Esophagus muscularis mucosa (tissue), 4 donors: ENCODE measurements at regions not wholly inside any gene's neighbourhood (a gene's known extent, or its start where the extent isn't known, plus 50 kb on each side); places are given as distances from the start of the nearest gene placed in this dataset.
"Not testable (repeated sequence)": the region's sequence is repeated elsewhere in the genome, so short reads cannot be mapped to it uniquely, and the experiment has no call there.

Experiments used
- DNase-seq: peaks from one replicate; pipeline ENCODE4 v3.0.0-alpha.2; 2017; ENCODE audit errors: extremely low spot score
- H3K27ac ChIP-seq, 4 donors: fragments of 200-600 bp; sonication (generic); replicated peaks in 1 of 4; 1 replicate in 3 of 4; 2 replicates in 1 of 4; pipeline ENCODE4 v1.5.1; 2016 to 2019; ENCODE audit warnings: mild to moderate bottlenecking in 1 of 4
- H3K27me3 ChIP-seq, 4 donors: fragments of 200-600 bp; sonication (generic); one replicate each; pipeline versions ENCODE4 v1.5.1 to v1.6.0; 2016 to 2019
- H3K36me3 ChIP-seq, 4 donors: fragments of 200-600 bp; sonication (generic); one replicate each; pipeline ENCODE4 v1.5.1; 2016 to 2019
- H3K4me1 ChIP-seq, 4 donors: fragments of 200-600 bp; sonication (generic); one replicate each; pipeline ENCODE4 v1.5.1; 2016 to 2019
- H3K4me3 ChIP-seq, 4 donors: fragments of 200-600 bp; sonication (generic); 1 replicate in 2 of 4; 2 replicates in 2 of 4; pipeline ENCODE4 v1.5.1; 2016 to 2019; ENCODE audit warnings: mild to moderate bottlenecking in 4 of 4, moderate library complexity in 1 of 4
- H3K9me3 ChIP-seq, 4 donors: fragments of 200-600 bp; sonication (generic); 1 replicate in 3 of 4; 2 replicates in 1 of 4; pipeline ENCODE4 v1.5.1; 2016 to 2019
- EP300 ChIP-seq: sonication (generic); formaldehyde crosslinking; IDR thresholded peaks from one replicate; pipeline ENCODE4 v1.6.1; 2017; ENCODE audit warnings: antibody characterized with exemption
- POLR2A ChIP-seq: fragments of 450-650 bp; IDR thresholded peaks from one replicate; pipeline ENCODE4 v1.6.1; 2017; ENCODE audit warnings: antibody characterized with exemption, moderate library complexity, mild to moderate bottlenecking, low read depth
- POLR2AphosphoS5 ChIP-seq, 2 donors: sonication (generic); formaldehyde crosslinking; IDR thresholded peaks; one replicate each; pipeline ENCODE4 v1.6.1; 2017; ENCODE audit warnings: antibody characterized with exemption in 2 of 2
- WGBS: methylation state at CpG from one replicate; pipeline ENCODE4 v1.1.5; 2018; 5-methylcytosine and 5-hydroxymethylcytosine counted together
- intact Hi-C: fragments of 100-400 bp; cut with DNase I; formaldehyde crosslinking; loops from one replicate; pipeline ENCODE4 v1.15.1; 2023
- TF ChIP-seq, protein P1 (sequence below), 3 experiments: fragments of 200-600 bp in 2 of 3; fragments of 450-650 bp in 1 of 3; sonication (generic) in 2 of 3; IDR thresholded peaks; one replicate each; pipeline ENCODE4 v1.5.1; 2017 to 2019; ENCODE audit warnings: antibody characterized with exemption in 3 of 3, mild to moderate bottlenecking in 2 of 3, moderate library complexity in 1 of 3

DNA sequence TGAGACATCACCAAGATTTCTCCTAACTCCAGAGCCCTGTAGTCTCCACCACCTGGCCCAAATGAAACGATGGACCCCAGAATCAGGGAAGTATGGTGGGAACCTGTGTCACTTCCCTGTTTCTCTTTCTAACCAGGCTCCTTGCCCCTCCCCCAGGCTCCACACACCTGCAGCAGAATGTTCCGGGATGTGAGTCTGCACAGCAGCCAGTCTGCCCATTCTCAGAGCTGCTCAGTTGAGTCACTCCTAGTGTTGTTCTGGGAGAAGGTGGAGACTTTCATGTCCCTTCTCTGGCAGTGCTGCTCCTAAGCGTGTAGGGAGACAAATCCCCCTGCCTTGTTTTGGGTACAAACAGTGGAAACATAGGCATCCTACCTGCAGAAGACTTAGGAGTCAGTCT lies 76.0 kb upstream of the XPA start:
- no peak for DNase-seq
- WGBS, result 73% methylated on average over 2 of the region's 3 CpGs
- Histone ChIP-seq H3K27me3 (peaks cover 0 to 42% (median 0%) of the 10 kb centered on the region in 4 donors), H3K9me3 (peaks cover 0 to 1% (median 0%) of the 10 kb centered on the region in 4 donors), H3K4me1 (no peaks in the 10 kb centered on the region), H3K36me3 (no peaks in the 10 kb centered on the region), H3K4me3 (no peak overlapping the region), H3K27ac (no peak overlapping the region)
- intact Hi-C loops, result no loop called here
- TF ChIP-seq EP300 (no peak), POLR2AphosphoS5 (IDR thresholded peaks at IDR 0.05) (no peak), POLR2A (no peak)
- TF ChIP-seq, protein P1, sequence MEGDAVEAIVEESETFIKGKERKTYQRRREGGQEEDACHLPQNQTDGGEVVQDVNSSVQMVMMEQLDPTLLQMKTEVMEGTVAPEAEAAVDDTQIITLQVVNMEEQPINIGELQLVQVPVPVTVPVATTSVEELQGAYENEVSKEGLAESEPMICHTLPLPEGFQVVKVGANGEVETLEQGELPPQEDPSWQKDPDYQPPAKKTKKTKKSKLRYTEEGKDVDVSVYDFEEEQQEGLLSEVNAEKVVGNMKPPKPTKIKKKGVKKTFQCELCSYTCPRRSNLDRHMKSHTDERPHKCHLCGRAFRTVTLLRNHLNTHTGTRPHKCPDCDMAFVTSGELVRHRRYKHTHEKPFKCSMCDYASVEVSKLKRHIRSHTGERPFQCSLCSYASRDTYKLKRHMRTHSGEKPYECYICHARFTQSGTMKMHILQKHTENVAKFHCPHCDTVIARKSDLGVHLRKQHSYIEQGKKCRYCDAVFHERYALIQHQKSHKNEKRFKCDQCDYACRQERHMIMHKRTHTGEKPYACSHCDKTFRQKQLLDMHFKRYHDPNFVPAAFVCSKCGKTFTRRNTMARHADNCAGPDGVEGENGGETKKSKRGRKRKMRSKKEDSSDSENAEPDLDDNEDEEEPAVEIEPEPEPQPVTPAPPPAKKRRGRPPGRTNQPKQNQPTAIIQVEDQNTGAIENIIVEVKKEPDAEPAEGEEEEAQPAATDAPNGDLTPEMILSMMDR (IDR thresholded peaks at IDR 0.05), result no peak

DNA sequence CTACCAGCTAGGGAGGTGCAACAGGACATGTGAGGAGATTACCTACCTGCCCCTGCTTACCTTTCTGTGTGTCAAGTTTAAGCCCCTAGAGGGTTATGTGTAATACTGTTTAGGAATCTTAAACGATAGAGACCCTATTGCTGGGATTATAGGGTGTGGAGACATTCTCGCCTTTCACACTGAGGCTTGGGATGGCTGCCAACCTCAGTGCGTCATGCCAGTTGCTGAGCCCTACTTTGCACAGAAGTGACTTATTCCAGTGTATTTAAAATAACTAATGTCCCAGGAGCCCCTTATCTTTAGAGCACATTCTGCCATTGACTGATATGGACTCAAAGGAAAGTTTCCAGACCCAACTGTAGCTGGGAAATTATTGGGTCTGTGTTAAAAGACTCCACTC lies 76.6 kb upstream of the XPA start:
- intact Hi-C loops, result no loop called here
- 49% methylated on average over 3 of the region's 3 CpGs for WGBS

DNA sequence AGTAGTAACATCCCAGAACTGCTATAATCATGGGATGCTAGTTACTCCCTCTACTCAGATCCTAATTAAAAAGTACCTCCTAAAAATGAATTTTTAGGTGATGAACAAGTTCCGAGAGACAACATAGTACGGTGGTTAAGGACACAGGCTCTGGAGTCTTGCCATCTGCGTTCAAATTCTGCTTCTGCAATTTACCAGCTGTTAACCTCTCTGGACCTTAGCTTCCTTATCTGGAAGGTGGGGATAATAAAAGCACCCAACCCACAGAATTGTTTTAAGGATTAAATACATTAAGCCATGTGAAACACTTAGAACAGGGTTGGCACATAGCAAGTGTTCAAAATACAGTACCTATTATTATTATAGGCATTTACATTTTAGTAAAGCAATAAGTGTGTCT lies 77.5 kb upstream of the XPA start:
- no peaks in the 10 kb centered on the region for H3K4me1 ChIP-seq
- H3K36me3 ChIP-seq, result no peaks in the 10 kb centered on the region
- H3K9me3 ChIP-seq, result peaks cover 0 to 13% (median 11%) of the 10 kb centered on the region in 4 donors
- H3K27me3 ChIP-seq, result peaks cover 0 to 50% (median 0%) of the 10 kb centered on the region in 4 donors
- WGBS, result 66% methylated on average over 3 of the region's 3 CpGs
- no peak overlapping the region for H3K27ac ChIP-seq
- H3K4me3 ChIP-seq, result no peak overlapping the region
- TF ChIP-seq, protein P1 (IDR thresholded peaks at IDR 0.05), result no peak
- TF ChIP-seq POLR2A (no peak), POLR2AphosphoS5 (IDR thresholded peaks at IDR 0.05) (no peak), EP300 (no peak)
- intact Hi-C loops, result no loop called here
- DNase-seq, result peak; percentile 42

More for the DNA sequence above, 76.6 kb upstream of the XPA start:
- Histone ChIP-seq H3K4me3 (no peak overlapping the region), H3K4me1 (no peaks in the 10 kb centered on the region), H3K36me3 (no peaks in the 10 kb centered on the region), H3K9me3 (peaks cover 0 to 8% (median 5%) of the 10 kb centered on the region in 4 donors), H3K27me3 (peaks cover 0 to 43% (median 0%) of the 10 kb centered on the region in 4 donors), H3K27ac (no peak overlapping the region)
- TF ChIP-seq EP300 (no peak), POLR2A (no peak), POLR2AphosphoS5 (IDR thresholded peaks at IDR 0.05) (no peak)
- TF ChIP-seq, protein P1 (IDR thresholded peaks at IDR 0.05), result no peak
- DNase-seq, result no peak

DNA sequence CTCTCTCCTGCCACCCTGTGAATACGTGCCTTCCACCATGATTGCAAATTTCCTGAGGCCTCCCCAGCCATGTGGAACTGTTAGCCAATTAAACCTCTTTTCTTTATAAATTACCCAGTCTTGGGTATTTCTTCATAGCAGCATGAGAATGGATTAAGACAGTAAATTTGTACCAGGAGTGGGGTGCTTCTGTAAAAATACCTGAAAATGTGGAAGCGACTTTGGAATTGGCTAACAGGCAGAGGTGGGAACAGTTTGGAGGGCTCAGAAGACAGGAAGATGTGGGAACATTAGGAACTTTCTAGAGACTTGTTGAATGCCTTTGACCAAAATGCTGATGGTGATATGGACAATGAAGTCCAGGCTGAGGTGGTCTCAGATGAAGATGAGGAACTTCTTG lies 74.3 kb upstream of the FOXE1 start:
- intact Hi-C loops, H3K4me3 ChIP-seq, H3K27ac ChIP-seq, H3K4me1 ChIP-seq, DNase-seq, H3K36me3 ChIP-seq: not testable (repeated sequence)
- Histone ChIP-seq H3K27me3 (peaks cover 0 to 24% (median 0%) of the 10 kb centered on the region in 4 donors), H3K9me3 (peaks cover 0 to 13% (median 12%) of the 10 kb centered on the region in 4 donors)
- WGBS, result 95% methylated on average over 2 of the region's 2 CpGs

DNA sequence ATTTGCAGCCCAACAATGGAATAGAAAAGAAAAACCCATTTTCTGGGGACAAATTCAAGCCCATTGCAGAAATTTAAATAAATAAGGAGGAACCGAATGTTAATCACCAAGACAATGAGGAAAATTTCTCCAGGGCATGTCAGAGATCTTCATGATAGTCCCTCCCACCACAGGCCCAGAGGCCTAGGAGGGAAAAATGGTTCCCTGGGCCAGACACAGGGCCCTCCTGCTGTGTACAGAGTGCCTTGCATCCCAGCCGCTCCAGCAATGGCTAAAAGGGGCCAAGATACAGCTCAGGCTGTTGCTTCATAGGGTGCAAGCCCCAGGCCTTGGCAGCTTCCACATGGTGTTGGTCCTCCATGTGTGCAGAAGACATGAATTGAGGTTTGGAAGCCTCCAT lies 73.4 kb upstream of the FOXE1 start:
- H3K9me3 ChIP-seq, result peaks cover 0 to 13% (median 12%) of the 10 kb centered on the region in 4 donors
- intact Hi-C loops, result no loop called here
- no peaks in the 10 kb centered on the region for H3K4me1 ChIP-seq
- H3K27ac ChIP-seq, result no peak overlapping the region
- TF ChIP-seq POLR2A (no peak), POLR2AphosphoS5 (IDR thresholded peaks at IDR 0.05) (no peak), EP300 (no peak)
- TF ChIP-seq, protein P1 (IDR thresholded peaks at IDR 0.05), result no peak
- H3K36me3 ChIP-seq, result no peaks in the 10 kb centered on the region
- no peak overlapping the region for H3K4me3 ChIP-seq
- WGBS, result 78% methylated on average over 2 of the region's 2 CpGs
- no peak for DNase-seq
- peaks cover 0 to 22% (median 0%) of the 10 kb centered on the region in 4 donors for H3K27me3 ChIP-seq
